Smooth muscle cell (in vitro differentiated cells): ENCODE measurements at regions not wholly inside any gene's neighbourhood (a gene's known extent, or its start where the extent isn't known, plus 50 kb on each side); places are given as distances from the start of the nearest gene placed in this dataset.

Source experiments
- DNase-seq: peaks from one replicate; lab custom pipeline; 2025; ENCODE audit not compliant: unreplicated experiment; lab: John Stamatoyannopoulos, UW
- H2AFZ ChIP-seq: fragments of 200-600 bp; sonication (generic); 2 replicates; pipeline ENCODE4 v1.6.0; 2016; ENCODE audit warnings: antibody characterized with exemption, low read depth, mild to moderate bottlenecking
- H3F3A ChIP-seq: fragments of 200-600 bp; sonication (generic); 2 replicates; pipeline ENCODE4 v1.6.0; 2017; ENCODE audit warnings: antibody characterized with exemption, low read depth
- H3K27ac ChIP-seq: fragments of 200-600 bp; sonication (generic); 2 replicates; pipeline ENCODE4 v1.5.1; 2016; ENCODE audit warnings: low read depth, mild to moderate bottlenecking
- H3K27me3 ChIP-seq: fragments of 200-600 bp; sonication (generic); 2 replicates; pipeline ENCODE4 v1.6.1; 2016; ENCODE audit warnings: low read depth, mild to moderate bottlenecking
- H3K36me3 ChIP-seq: fragments of 200-600 bp; sonication (generic); 2 replicates; pipeline ENCODE4 v1.5.1; 2016; ENCODE audit warnings: low read depth
- H3K4me1 ChIP-seq: fragments of 200-600 bp; sonication (generic); 2 replicates; pipeline ENCODE4 v1.5.1; 2016; ENCODE audit warnings: low read depth
- H3K4me2 ChIP-seq: fragments of 200-600 bp; sonication (generic); 2 replicates; pipeline ENCODE4 v1.6.0; 2016; ENCODE audit warnings: mild to moderate bottlenecking
- H3K4me3 ChIP-seq: fragments of 200-600 bp; sonication (generic); 2 replicates; pipeline ENCODE4 v1.5.1; 2016; ENCODE audit warnings: mild to moderate bottlenecking
- H3K79me2 ChIP-seq: fragments of 200-600 bp; sonication (generic); 2 replicates; pipeline ENCODE4 v1.6.0; 2016; ENCODE audit warnings: low read depth, mild to moderate bottlenecking
- H3K9ac ChIP-seq: fragments of 200-600 bp; sonication (generic); 2 replicates; pipeline ENCODE4 v1.6.0; 2016; ENCODE audit warnings: low read depth
- H3K9me3 ChIP-seq: fragments of 200-600 bp; sonication (generic); replicated peaks from 2 replicates; pipeline ENCODE4 v1.5.1; 2016; ENCODE audit warnings: low read depth
- H4K20me1 ChIP-seq: fragments of 200-600 bp; sonication (generic); 2 replicates; pipeline ENCODE4 v1.6.0; 2016; ENCODE audit warnings: low read depth
- CTCF ChIP-seq: fragments of 200-600 bp; sonication (generic); IDR thresholded peaks from 2 replicates; pipeline ENCODE4 v1.5.1; 2017; ENCODE audit warnings: borderline replicate concordance, mild to moderate bottlenecking, antibody characterized with exemption; ENCODE audit not compliant: insufficient read depth, poor library complexity, severe bottlenecking
- WGBS: methylation state at CpG from one replicate; pipeline ENCODE4 v1.1.7; 2016; ENCODE audit warnings: low lambda C conversion rate; 5-methylcytosine and 5-hydroxymethylcytosine counted together

GRCh38 chr3:113117511-113118234 lies 93.7 kb upstream of the BOC start:
- WGBS, result 19% methylated on average over 1 of the region's 1 CpG
- H3K9me3 ChIP-seq, result no peaks in the 10 kb centered on the region
- no peak overlapping the region for H3K9ac ChIP-seq
- H3F3A ChIP-seq, result peaks cover 7% of the 10 kb centered on the region
- H3K27ac ChIP-seq, result peak overlapping the region; percentile 52
- H3K27me3 ChIP-seq, result no peaks in the 10 kb centered on the region
- DNase-seq, result no peak
- H3K36me3 ChIP-seq, result no peaks in the 10 kb centered on the region
- peak overlapping the region; percentile 81 for H2AFZ ChIP-seq
- peaks cover 9% of the 10 kb centered on the region for H3K4me1 ChIP-seq
- H3K4me2 ChIP-seq, result peak overlapping the region; percentile 14
- H3K4me3 ChIP-seq, result no peak overlapping the region
- no peaks in the 10 kb centered on the region for H4K20me1 ChIP-seq
- TF ChIP-seq CTCF, result no peak
- H3K79me2 ChIP-seq, result no peaks in the 10 kb centered on the region

GRCh38 chr3:113118336-113118735 lies 93.0 kb upstream of the BOC start:
- H3K9ac ChIP-seq, result no peak overlapping the region
- 96% methylated on average over 1 of the region's 1 CpG for WGBS
- H3K79me2 ChIP-seq, result no peaks in the 10 kb centered on the region
- no peak overlapping the region for H3K4me2 ChIP-seq
- TF ChIP-seq CTCF, result no peak
- no peak overlapping the region for H3K4me3 ChIP-seq
- no peak overlapping the region for H3K27ac ChIP-seq
- peaks cover 7% of the 10 kb centered on the region for H3F3A ChIP-seq
- peaks cover 9% of the 10 kb centered on the region for H3K4me1 ChIP-seq
- no peak overlapping the region for H2AFZ ChIP-seq
- no peak for DNase-seq
- H3K9me3 ChIP-seq, result no peaks in the 10 kb centered on the region
- no peaks in the 10 kb centered on the region for H4K20me1 ChIP-seq
- H3K36me3 ChIP-seq, result no peaks in the 10 kb centered on the region
- H3K27me3 ChIP-seq, result no peaks in the 10 kb centered on the region

GRCh38 chr3:113124256-113124830 lies 87.0 kb upstream of the BOC start:
- TF ChIP-seq CTCF, result no peak
- no peaks in the 10 kb centered on the region for H3K9me3 ChIP-seq
- H4K20me1 ChIP-seq, result no peaks in the 10 kb centered on the region
- 96% methylated on average over 13 of the region's 13 CpGs for WGBS
- no peak overlapping the region for H3K4me3 ChIP-seq
- H3K36me3 ChIP-seq, result no peaks in the 10 kb centered on the region
- no peak overlapping the region for H3K4me2 ChIP-seq
- no peaks in the 10 kb centered on the region for H3K79me2 ChIP-seq
- H3K27ac ChIP-seq, result no peak overlapping the region
- H3F3A ChIP-seq, result no peaks in the 10 kb centered on the region
- H3K27me3 ChIP-seq, result no peaks in the 10 kb centered on the region
- no peak overlapping the region for H3K9ac ChIP-seq
- no peak overlapping the region for H2AFZ ChIP-seq
- no peak for DNase-seq
- peaks cover 18% of the 10 kb centered on the region for H3K4me1 ChIP-seq

- DNase-seq, result no peak
- Histone ChIP-seq H3K9ac (no peak overlapping the region), H2AFZ (no peak overlapping the region), H3K9me3 (no peaks in the 10 kb centered on the region), H4K20me1 (no peaks in the 10 kb centered on the region), H3K4me1 (peaks cover 23% of the 10 kb centered on the region), H3F3A (no peaks in the 10 kb centered on the region), H3K27me3 (no peaks in the 10 kb centered on the region), H3K4me2 (no peak overlapping the region), H3K36me3 (no peaks in the 10 kb centered on the region), H3K27ac (no peak overlapping the region), H3K79me2 (no peaks in the 10 kb centered on the region), H3K4me3 (no peak overlapping the region)
- no peak for TF ChIP-seq CTCF
- 98% methylated on average over 4 of the region's 4 CpGs for WGBS
Measured at GRCh38 chr3:113125951-113126350, 85.4 kb upstream of the BOC start.
